Middle frontal gyrus (tissue), 1 donor: ENCODE measurements at regions not wholly inside any gene's neighbourhood (a gene's known extent, or its start where the extent isn't known, plus 50 kb on each side); places are given as distances from the start of the nearest gene placed in this dataset.
A peak's percentile ranks its signal among the peaks of the same experiment; 100 is the strongest.

Experiments
- DNase-seq: peaks from one replicate; pipeline ENCODE4 v3.0.0-alpha.2; 2015; ENCODE audit warnings: low spot score; ENCODE audit errors: extremely low spot score

- DNase-seq = no peak
Observed at GRCh38 chr11:15616130-15617105, 501.7 kb downstream of the INSC start.

GRCh38 chr11:15617126-15617525, 502.4 kb downstream of the INSC start:
- DNase-seq = no peak

- DNase-seq = no peak
Observed at GRCh38 chr11:15618583-15619032, 503.9 kb downstream of the INSC start.

- DNase-seq = no peak
Observed at GRCh38 chr11:15621565-15621964, 506.8 kb downstream of the INSC start.

GRCh38 chr11:15622231-15622890, 507.6 kb downstream of the INSC start:
- DNase-seq = no peak

GRCh38 chr11:15624701-15625100, 510.0 kb downstream of the INSC start:
- DNase-seq = no peak

GRCh38 chr11:15625691-15626090, 511.0 kb downstream of the INSC start:
- DNase-seq = no peak

- DNase-seq = no peak
Observed at GRCh38 chr11:15627560-15627959, 512.8 kb downstream of the INSC start.

GRCh38 chr11:15629690-15630321, 515.1 kb downstream of the INSC start:
- DNase-seq = no peak

- DNase-seq = no peak
Observed at GRCh38 chr11:15630896-15631295, 516.2 kb downstream of the INSC start.

- DNase-seq = no peak
Observed at GRCh38 chr11:15635521-15635920, 520.8 kb downstream of the INSC start.

GRCh38 chr11:15636521-15637089, 521.9 kb downstream of the INSC start:
- no peak for DNase-seq

GRCh38 chr11:15638386-15638787, 523.7 kb downstream of the INSC start:
- DNase-seq = no peak

- no peak for DNase-seq
Observed at GRCh38 chr11:15640318-15640717, 525.6 kb downstream of the INSC start.

GRCh38 chr11:15641271-15642045, 526.7 kb downstream of the INSC start:
- no peak for DNase-seq

- DNase-seq = no peak
Observed at GRCh38 chr11:15645201-15645600, 530.5 kb downstream of the INSC start.

- no peak for DNase-seq
Observed at GRCh38 chr11:15649371-15650104, 534.8 kb downstream of the INSC start.

GRCh38 chr11:15650105-15650938, 535.6 kb downstream of the INSC start:
- peak; percentile 73 for DNase-seq

- DNase-seq = no peak
Observed at GRCh38 chr11:15651033-15651432, 536.3 kb downstream of the INSC start.
